Activated CD8-positive, alpha-beta memory T cell treated with anti-CD3 and anti-CD28 coated beads for 1 hour (primary cell): ENCODE measurements at regions not wholly inside any gene's neighbourhood (a gene's known extent, or its start where the extent isn't known, plus 50 kb on each side); places are given as distances from the start of the nearest gene placed in this dataset.
"Not testable (repeated sequence)": the region's sequence is repeated elsewhere in the genome, so short reads cannot be mapped to it uniquely, and the experiment has no call there.

Experiments used
- DNase-seq, 2 donors: peaks; one replicate each; pipeline ENCODE4 v3.0.0-alpha.2; 2020; ENCODE audit warnings: low read depth in 1 of 2; ENCODE audit errors: extremely low read depth in 1 of 2

- no peak for DNase-seq
Measured at GRCh38 chr4:104649631-104650030, 154.9 kb upstream of the CXXC4 start.

GRCh38 chr4:104662269-104662668 is 167.6 kb upstream of the CXXC4 start:
- DNase-seq = not testable (repeated sequence)

- no peak for DNase-seq
Measured at GRCh38 chr4:104677116-104677515, 182.4 kb upstream of the CXXC4 start.

- no peak for DNase-seq
Measured at GRCh38 chr4:104682311-104682710, 187.6 kb upstream of the CXXC4 start.

- DNase-seq = no peak
Measured at GRCh38 chr4:104693601-104694201, 199.0 kb upstream of the CXXC4 start.

GRCh38 chr4:104716584-104716983 is 221.9 kb upstream of the CXXC4 start:
- DNase-seq = no peak

GRCh38 chr4:104719539-104720230 is 225.0 kb upstream of the CXXC4 start:
- DNase-seq = no peak

- DNase-seq = no peak
Measured at GRCh38 chr4:104722467-104722866, 227.8 kb upstream of the CXXC4 start.

- no peak for DNase-seq
Measured at GRCh38 chr4:104726002-104726401, 231.3 kb upstream of the CXXC4 start.

GRCh38 chr4:104727643-104728042 is 232.9 kb upstream of the CXXC4 start:
- DNase-seq = no peak

- no peak for DNase-seq
Measured at GRCh38 chr4:104728380-104729122, 233.9 kb upstream of the CXXC4 start.

GRCh38 chr4:104732766-104733165 is 238.1 kb upstream of the CXXC4 start:
- DNase-seq = no peak

- no peak for DNase-seq
Measured at GRCh38 chr4:104735174-104735573, 240.5 kb upstream of the CXXC4 start.

- no peak for DNase-seq
Measured at GRCh38 chr4:104740161-104740560, 245.5 kb upstream of the CXXC4 start.

- DNase-seq = no peak
Measured at GRCh38 chr4:104743215-104743653, 248.5 kb upstream of the CXXC4 start.

- DNase-seq = no peak
Measured at GRCh38 chr4:104747635-104748034, 252.9 kb upstream of the CXXC4 start.

- no peak for DNase-seq
Measured at GRCh38 chr4:104749062-104749461, 254.4 kb upstream of the CXXC4 start.

- no peak for DNase-seq
Measured at GRCh38 chr4:104750008-104750407, 255.3 kb upstream of the CXXC4 start.

GRCh38 chr4:104751468-104751867 is 256.8 kb upstream of the CXXC4 start:
- DNase-seq = no peak

GRCh38 chr4:104752337-104752736 is 257.6 kb upstream of the CXXC4 start:
- DNase-seq = no peak

GRCh38 chr4:104756837-104757236 is 262.1 kb upstream of the CXXC4 start:
- no peak for DNase-seq

- no peak for DNase-seq
Measured at GRCh38 chr4:104758574-104758973, 263.9 kb upstream of the CXXC4 start.
